Activated CD8-positive, alpha-beta memory T cell treated with anti-CD3 and anti-CD28 coated beads, Interleukin-2, amount 50 U/mL, for 1 hour (primary cell): ENCODE measurements at regions not wholly inside any gene's neighbourhood (a gene's known extent, or its start where the extent isn't known, plus 50 kb on each side); places are given as distances from the start of the nearest gene placed in this dataset.

Experiments used
- DNase-seq: peaks from one replicate; pipeline ENCODE4 v3.0.0-alpha.2; 2020; ENCODE audit errors: extremely low read depth

DNA sequence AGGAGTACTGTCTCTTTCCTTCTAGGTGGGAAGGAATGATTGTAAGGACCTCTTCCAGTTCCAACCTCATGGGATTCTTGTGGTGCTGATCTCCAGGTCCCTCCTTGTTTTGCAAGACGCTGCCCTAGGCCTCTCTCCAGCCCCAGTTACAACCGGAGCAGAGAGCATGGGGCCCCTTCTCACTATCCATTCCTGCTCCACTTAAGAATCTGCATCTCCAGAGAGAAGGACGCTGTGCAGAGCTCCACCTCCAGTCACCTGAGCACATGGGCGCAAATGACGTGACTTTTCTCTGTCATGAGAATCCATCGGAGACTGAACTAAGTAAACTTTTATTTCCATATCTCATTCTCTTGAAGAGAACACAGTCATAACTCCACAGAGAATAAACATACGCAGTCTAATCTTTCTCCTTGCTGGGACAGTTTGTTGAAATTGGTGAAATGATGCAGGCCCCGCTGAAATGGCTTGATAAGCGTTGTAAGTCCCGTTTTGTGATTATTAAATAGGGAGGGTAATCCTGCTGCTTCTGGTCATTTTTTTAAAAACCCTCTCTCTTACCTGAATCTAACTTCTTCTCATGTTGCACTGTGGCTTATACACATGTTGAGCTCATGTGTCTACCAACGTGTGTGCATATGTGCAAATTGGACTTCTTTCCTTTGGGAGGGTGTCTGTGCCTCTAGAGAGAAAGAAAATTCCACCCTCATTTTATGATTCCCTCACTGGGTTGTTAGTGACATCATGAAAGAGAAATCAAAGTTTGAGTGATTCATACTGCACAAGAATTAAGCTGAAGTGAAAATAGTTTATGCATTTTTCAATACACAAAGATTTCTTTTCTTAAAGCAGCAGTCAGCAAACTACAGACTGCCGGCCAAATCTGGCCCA lies 133.2 kb upstream of the TBX20 start:
- DNase-seq: no peak

DNA sequence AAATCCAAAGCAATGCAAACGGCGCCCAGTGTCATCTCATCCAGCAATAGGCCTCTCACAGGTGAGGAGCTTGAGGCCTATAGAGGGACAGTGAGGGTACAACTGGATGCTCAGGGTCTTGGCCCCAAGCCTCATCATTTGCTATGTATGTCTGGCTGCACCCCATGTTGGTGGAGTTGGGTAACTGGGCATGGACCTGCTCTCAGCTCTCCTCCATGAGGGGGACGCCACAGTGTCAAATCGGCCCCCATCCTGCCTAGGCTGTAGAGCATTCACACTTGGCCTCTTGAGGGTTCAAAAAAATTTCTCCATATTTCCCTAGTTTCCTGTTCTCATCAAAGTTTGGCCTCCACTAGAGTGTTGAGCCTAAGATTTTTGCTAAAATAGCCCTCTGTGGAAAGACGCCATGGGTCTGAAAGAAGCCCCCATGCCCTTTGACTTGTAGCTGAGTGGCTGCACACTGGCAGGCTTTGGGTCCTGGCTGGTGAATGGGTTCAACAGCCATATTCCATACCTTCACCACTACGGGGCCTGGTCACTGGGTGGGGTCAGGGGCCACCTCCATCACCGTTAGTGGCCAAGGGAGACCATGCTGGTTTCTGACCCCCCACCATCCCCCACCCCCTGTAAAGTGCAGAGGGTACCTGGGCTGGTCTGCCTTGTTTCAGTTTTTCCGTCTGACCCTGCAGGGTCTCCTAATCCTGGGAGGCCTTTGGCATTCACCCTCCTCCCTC lies 132.3 kb upstream of the TBX20 start:
- DNase-seq: no peak

DNA sequence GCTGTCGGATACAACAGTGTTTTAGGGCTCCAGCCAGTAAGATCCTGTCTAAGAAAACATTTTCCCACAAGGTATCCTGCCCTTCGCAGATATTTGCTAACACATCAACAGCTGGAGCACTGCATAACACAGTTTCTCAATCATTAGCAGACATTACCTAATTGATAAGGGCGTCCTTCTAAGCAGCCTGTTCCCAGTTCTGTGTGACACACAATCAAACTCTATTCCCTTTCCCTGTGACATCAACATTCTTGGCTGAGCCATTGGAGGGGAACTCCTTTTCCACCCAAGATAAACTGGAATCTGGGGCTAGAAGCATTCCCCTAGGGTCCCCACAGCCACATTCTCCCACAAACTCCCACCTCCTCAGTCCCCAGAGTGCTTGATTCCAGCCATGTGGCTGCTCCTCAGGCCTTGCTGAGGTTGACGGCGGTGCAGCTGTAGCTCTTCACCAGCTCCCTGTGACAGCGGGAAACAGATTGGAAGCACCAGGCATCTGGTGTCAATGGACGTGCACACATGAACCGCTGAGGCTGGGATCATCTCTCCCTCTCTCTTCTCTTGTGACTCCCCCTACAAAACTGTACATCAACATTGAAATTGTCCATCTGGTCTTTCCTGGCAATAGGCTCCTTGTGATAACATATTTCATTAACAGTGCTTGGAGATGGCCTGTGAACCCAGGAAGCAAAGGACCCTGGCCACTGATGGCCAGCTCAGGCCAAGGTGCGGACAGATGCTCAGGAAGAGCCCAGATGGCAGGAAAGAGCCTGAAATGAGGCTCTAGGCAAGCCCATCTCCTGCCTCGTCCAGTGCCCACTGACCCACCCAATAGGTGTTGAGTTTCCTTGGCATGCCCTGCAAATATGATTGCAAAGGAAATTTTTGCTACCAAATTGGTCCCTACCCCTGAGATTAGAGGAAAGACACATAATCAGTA lies 131.1 kb upstream of the TBX20 start:
- DNase-seq: no peak

DNA sequence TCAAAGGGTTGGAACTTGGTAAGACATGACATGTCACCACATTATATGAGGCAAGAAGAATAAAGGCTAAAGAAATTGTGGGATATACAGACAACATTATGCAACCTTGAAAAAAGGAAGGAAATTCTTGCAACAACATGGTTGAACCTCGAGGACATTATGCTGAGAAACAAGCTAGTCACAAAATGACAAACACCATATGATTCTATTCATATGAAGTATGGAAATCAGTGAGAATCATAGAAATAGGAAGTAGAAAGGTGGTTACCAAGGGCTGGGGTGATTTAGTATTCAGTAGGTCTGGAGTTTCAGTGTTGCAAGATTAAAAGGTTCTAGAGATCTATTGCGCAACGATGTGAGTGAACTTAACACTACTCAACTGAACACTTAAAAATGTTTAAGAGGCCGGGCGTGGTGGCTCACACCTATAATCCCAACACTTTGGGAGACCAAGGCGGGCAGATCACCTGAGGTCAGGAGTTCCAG lies 126.9 kb upstream of the TBX20 start:
- DNase-seq: no peak

DNA sequence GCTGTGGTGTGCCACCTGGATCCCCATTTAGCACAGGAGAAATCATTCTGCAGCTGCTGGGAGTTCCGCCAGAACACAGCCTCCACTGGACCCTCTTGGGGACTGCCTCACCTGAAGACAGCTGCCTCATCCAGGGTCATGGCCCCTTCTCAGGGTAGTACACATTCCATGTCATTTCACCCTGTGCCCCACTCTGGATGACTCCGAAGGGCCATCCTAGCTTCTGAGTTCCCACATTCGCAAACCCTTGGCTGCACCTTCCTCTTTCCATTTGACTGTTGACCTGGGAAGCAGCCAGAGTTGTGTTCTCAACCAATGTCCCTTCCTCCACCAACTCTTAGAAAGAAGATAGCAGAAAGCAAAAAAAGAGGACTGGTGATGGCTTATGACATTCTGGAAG lies 125.6 kb upstream of the TBX20 start:
- DNase-seq: no peak

DNA sequence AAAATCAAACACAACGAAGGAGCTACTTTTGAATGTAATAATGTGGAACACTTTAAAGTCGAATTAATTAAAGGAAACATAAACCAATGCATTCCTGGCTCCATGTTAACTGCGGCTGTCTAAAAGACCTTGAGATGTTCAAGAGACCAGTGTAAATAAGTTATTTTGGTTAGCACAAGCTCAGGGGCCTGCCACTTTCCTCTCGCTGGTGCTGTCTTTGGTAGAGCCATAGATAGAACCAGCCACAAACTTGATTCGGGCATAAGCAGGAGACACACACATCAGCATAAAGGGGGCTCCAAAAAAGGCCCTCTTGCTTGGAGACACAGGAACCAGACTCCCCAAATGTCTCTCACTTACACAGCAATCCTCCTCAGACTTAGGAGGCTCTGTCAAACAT lies 121.6 kb upstream of the TBX20 start:
- no peak for DNase-seq

DNA sequence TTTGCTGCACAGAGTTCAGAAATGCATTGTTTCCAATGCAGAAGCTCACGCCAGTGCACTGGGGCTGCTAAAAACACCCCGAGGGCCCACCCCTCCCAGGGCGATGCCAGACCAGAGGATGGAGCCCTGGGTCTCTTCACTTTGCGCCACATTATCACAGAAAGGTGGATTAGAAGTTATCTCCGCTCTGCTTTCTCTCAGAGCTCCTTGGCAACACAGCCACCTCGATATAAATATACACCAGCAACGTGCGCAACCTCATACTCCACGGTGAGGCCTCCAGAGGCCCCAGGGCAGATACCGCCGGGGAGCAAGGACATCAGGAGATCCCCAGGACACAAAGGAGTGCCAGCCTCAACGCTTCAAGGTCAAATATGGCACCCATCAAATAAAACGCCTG lies 121.0 kb upstream of the TBX20 start:
- no peak for DNase-seq

DNA sequence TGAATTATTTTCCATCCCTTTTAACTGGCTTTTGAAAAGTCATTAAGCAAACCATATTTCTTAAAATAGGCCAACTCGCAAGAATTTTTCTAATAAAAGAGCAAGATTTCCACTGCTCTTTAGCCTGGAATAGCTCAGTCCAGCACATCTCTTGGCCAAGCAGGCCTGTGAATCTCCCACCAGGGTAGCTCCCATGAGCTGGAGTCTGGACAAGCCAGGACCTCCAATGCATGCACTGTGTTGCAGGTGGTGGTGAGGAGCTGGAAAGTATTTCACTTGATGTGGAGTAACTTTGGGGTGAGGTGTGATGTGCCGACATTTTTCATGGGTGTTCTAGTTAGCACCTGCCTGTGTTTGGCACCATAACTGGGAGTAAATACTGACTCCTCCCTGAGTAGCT lies 117.3 kb upstream of the TBX20 start:
- no peak for DNase-seq

DNA sequence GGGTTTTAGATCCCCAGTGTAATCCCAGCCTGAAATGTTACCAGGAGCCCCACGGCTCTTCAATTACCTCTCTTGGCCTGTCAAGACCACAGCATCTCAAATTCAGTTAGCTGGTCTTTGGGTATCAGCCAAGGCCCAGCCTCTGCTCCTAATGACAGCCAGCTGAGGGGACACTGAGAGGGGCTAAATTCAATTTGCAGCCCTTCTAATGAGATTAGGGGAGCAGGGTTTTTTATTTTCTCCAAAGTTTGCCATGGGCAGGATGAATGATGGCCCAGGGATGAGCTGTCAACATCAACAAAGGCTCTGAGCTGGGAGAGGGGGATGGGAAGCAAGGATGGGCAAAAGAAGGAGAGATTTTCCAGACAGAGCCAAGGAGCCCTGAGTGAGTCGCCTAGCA lies 116.8 kb upstream of the TBX20 start:
- DNase-seq: no peak

DNA sequence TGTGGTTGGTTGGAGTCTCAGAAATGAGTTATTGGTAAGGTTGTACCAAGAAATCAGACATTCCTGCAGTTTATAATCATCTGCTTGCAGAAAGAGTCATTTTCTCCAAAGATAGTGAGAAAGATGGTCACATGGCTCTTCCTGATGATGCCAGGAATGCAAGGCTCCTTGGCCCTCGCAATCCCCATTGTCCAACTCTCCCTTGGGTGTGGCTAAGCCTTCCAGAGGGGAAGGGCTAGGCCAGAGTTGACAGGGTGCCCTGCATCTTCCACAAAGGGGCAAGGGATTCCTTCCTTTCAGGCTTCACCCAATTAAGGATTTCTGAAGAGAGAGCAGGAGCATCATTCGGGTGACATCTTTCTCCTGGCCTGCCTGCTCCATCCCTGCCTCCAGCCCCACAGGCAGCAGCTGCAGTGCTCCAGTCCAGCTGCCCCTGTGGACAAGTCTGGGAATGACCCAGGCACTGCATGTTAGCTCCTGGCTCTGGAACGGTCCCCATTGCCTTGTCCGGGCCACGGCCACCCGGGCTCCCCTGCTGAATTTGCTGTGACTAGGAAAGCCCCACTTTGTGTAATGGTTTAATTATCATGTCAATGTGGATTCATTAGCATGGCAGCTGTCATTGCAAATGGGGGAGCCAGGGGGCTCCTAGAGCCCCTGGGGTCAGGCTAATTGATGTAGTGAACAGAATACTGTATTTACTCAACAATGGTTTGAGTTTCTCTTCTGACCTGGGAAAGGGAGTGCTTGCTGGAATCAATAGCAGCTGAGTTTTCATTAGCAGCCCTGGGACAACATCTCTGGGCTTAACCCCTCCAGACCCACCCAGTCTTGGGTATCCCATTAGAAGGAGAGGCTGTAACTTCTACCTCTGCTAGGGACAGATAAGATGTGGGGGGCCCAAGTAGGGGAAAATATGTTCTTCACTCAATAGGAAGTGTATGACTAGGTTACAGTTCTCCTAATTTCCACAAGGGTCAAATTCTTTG lies 112.6 kb upstream of the TBX20 start:
- no peak for DNase-seq

DNA sequence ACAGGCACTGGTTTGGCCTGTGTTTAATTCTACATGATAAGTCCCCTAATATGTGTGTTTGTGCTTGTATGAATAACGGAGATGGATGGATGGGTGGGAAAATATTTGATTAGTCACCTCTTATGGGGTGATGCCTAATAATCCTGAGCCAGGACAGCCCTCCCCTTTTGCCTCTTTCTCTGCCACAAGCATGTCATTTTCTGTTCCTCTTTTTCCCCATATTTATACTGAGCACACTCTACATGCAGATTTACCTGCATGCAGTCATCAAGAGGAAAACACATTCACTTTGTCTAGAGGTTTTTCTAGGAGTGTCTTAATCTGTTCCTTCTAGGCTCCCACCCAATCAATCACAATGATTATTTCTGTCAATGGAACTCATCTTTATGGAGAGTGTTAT lies 111.6 kb upstream of the TBX20 start:
- no peak for DNase-seq

DNA sequence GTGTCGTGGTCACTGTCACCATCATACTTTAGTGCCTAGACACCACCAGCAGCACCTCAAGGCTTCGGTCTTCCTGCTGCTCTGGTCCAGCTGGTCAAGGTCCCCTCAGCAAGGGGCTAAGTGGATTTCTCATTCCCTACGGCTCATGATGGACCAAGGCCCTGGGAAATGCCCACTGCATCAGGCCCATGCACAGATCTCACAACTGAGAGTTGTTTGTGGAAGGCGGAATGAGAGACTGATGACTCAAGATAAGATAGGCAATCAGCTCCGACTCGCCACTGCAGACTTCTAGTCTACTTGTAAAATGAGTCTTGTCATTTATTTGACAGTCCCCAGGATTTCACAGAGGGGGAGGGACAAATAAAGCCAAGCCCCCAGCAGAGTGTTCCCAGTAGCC lies 108.4 kb upstream of the TBX20 start:
- no peak for DNase-seq

DNA sequence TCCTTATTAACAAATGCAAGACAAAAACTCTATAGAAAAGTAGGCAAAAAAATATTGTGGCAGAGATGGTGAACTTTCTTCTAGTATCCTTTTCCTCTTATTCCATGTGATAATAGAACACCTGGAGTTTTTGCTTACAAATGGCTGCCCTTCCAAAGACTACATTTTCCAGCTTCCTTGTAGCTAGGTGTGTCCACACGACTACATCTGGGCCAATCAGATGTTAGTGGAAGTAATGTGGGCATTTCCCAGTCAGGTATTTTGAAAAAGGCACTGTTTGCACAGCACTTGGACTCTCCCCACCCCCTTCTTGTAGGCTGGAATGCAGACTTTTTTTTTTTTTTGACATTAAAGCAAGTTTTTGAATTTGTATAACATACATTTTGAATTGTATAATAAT lies 105.5 kb upstream of the TBX20 start:
- no peak for DNase-seq

DNA sequence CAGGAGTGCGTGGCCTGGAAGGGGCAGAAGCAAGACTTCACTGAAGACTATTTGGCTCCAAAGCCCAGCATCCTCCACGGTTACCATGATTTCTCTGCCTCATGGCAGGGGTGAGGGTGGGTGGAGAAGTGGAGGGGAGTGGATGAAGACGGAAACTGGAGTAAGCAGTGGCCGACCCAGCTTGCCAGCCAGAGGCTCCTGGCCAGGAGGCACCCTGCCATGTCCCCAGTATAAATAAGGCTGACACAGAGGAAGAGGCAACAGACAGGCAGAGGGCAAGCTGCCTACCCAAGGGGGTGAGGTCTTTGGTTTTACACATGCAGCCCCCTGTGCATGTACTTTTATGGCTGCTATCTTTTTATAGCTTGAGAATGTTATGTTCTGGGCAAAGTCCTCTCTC lies 102.6 kb upstream of the TBX20 start:
- DNase-seq: no peak

DNA sequence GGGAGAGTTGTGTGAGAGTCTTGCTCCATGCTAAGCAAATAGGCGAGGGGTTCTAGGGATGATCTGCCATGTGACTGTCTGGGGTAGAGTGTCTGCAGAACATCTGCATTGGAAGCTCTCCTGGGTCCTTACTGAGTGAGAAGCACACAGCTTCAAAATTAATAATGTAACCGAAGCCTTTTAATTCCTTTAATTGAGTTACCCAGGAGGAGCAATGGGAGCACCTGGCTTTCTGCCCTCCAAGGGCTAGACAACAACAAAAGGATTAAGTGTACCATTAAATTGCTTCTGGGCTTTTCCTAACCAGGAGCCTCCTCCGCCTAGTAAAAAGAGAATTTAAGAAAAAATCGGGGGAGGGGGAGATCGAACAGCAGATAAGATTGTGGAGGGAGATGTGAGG lies 102.0 kb upstream of the TBX20 start:
- no peak for DNase-seq

DNA sequence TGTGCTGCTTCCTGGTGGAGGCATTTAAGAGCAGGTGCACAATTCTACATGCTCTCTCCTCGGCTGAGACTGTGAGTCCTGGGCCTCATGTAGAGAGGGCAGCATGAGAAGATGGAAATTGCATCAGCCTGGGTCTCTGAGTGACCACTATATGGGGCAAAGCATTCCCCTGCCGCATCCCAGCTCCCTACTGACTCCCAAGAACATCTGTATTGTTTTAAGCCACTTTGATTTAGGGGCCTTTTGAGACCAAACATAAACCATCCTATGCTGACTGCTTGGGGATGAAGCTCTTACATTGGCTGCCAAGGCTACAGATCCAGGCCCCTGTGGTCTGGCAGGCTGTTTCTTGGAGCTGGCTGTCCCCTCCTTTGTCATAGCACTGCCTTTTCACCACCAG lies 101.3 kb upstream of the TBX20 start:
- DNase-seq: no peak

DNA sequence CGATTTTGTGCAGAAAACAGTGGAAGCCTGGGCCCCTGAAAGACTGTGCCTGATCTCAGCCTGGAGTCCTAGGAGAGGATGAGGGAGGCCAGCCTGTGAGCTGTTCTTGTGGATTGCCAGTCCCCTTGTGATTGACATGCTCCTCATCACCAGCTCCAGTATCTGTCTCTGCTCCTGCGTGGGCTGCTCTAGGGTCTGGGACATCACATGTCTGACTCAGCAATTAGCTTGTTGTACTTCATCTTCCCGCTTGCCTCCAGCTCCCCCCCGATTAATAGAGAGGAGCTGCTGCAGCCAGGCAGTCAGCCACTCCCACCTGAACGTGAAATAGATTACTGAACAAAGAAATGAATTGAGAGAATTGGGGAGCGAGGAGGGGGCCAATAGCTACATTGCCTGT lies 99.6 kb upstream of the TBX20 start:
- DNase-seq: no peak

DNA sequence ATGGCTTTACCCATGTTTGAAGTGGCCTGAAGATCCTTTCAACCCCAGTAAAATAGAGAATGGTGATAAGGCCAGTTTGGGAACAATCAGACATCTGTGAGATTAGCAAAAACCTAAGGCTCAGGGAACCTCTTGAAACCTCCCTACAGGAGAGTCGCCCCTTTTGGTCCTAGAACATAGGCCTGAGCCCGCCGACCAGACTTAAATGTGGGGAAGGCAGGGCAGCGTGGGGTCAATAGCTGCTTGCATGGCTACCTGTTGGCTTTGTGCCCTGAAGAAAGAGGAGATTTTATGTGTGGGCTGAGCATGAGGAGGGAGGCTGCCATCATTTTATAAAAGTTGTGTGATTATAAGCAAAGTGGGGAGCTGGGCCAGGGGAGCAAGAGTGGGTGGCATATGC lies 97.6 kb upstream of the TBX20 start:
- DNase-seq: no peak

DNA sequence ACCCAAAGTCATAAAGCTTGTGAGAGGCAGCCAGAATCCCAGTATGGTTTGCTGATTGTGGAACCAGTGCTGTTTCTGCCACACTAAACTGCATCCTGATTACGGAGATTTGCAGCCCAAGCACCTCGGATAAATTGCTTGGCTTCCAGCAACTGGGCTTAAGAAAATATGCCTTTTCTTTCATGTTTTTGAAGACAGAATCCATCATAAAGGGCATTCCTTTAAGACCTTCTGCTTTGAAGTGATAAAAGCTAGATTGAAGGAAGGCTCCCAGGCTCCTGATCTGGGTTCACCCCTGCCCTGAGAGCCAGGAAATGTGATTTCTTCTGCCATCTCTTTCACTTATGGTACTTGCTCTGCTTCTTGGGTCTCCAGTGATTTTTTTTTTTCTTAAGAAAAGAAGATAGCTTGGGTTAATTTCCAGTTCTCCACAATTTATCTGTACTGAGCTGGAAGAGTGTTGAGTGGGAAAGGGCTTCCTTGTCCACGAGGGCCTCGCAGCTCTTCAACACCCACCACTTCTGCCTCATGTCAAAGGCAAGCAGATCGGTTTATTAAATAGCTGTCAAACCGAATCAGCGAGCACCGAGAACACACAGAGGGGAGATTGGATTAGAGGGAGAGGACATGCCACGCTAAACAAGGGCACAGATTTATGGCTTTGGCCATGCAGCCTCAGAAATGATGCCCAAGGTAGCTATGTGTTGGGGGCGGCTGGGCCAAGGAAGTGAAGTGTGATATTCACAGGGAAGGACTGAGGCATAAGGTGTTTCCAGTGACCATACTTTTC lies 94.9 kb upstream of the TBX20 start:
- DNase-seq: no peak

DNA sequence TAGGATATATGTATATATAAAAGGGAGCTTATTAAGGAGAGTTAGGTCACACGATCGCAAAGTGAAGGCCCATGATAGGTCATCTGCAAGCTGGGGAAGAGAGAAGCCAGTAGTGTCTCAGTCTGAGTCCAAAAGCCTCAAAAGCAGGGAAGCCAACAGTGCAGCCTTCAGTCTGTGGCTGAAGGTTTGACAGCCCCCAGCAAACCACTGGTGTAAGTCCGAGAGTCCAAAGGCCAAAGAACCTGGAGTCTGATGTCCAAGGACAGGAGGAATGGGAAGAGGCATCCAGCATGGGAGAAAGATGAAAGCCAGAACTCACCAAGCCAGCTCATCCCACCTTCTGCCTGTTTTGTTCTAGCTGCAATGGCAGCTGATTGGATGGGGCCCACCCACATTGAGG lies 88.9 kb upstream of the TBX20 start:
- DNase-seq: no peak
